Activated CD4-positive, alpha-beta T cell treated with anti-CD3 and anti-CD28 coated beads for 48 hours (primary cell): ENCODE measurements at regions not wholly inside any gene's neighbourhood (a gene's known extent, or its start where the extent isn't known, plus 50 kb on each side); places are given as distances from the start of the nearest gene placed in this dataset.

Experiments
- DNase-seq: peaks from one replicate; pipeline ENCODE4 v3.0.0-alpha.2; 2020

DNA sequence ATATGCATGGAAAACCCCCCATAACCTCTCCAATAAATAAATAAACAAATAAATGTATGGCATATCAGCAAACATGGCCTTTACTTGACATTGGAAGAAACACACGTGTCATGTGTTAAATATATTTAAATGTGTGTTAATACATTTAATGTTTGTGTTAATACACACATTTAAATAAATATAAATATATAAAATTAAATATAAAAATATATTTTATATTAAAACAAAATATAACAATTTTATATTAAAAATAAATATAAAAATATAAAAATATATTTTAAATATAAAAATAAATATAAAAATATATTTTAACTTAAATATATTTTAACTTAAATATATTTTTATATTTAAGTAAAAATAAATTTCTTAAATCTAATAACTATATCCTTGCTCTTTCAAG lies 187.6 kb upstream of the CXXC4 start:
- no peak for DNase-seq

DNA sequence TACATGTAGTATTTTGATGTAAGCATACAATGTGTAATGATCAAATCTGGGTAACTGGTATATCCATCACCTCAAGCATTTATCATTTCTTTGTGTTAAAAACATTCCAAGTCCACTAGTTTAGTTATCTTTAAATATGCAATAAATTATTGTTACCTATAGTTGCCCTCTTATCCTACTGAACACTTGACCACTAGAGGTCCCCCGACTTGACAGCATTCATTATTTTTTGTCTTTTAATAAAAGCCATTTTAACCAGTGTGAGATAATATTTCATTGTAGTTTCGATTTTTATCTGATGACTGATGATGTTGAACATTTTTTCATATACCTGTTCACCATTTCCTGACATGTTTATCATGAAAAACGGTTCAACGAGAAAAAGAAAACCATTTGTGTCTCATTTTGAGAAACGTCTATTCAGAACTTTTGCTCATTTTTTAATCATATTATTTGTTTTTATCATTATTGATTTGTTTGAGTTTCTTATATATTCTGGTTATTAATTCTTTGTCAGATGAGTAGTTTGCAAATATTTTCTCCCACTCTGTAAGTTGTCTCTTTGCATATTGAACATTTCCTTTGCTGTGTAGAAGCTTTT lies 199.0 kb upstream of the CXXC4 start:
- no peak for DNase-seq

DNA sequence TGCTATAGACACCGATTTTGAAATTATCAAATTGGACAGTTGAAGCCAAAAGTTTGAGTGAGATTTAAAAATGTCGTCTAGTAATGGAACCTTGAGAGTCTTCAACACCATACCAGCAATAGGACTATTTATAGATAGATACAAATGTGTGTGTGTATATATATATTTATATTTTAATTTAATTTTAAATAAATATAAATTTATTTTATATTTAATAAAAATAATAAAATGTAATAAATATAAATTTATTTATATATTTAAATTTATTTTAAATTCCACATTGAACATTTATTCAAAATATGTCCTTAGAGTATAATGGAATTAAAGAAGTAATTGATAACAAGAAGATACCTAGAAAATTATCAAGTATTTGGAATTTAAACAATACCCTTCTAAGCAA lies 221.9 kb upstream of the CXXC4 start:
- no peak for DNase-seq

DNA sequence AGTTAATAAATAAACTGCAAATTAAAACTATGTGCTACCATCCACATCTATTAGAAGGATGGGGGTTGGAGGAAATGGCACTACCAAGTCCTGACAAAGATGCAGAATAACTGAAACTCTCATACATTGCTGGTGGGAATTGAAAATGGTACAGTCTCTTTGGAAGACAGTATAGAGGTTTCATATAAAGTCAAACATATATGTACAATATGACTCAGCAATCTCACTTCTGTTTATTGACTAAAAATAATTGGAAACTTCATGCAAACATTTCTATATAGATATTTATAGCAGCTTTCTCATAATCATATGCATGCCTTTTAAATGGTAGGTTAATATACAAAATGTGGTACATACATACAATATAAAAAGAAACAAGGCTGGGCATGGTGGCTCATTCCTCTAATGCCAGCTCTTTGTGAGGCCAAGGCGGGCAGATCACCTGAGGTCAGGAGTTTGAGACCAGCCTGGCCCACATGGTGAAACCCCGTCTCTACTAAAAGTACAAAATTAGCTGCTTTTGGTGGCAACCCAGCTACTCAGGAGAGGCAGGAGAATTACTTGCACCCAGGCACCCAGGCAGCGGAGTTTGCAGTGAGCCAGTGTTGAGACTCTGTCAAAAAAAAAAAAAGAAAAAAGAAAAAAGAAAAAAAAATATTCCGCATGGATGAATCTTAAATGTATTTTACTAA lies 225.0 kb upstream of the CXXC4 start:
- no peak for DNase-seq

DNA sequence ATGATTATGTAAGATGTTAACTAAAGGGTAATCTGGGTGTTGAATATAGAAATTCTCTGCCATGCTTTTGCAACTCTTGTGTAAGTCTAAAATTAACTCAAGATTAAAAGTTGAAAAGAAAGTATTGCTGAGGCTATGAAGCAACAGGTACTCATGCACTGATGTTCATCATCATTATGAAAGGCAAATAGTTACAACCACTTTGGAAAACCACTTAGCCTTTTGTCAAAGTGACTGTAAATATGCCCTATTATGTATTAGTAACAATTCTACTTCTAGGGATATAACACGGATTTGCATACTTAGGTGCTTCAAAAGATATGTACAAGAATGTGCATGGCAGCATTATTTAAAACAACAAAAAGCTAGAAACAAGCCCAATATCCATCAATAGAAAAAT lies 227.8 kb upstream of the CXXC4 start:
- DNase-seq: no peak

DNA sequence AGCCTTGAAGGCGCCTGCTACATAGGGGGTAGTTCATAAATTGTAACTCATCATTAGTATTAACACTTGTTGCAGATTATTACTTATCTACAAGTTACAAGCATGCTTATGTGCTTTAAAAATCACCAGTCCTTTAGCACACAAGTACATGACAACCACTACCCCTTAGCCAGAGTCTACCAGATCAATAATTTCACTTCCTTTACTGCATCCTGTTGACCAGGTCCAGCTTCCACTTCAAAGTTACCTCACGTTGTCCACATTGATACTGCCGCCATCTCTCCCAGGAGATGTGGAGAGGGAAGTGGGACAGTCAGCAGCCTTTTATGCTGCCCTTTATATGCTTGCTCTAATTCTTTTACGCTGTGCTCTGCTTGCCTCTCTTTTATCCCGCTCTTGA lies 231.3 kb upstream of the CXXC4 start:
- DNase-seq: no peak

DNA sequence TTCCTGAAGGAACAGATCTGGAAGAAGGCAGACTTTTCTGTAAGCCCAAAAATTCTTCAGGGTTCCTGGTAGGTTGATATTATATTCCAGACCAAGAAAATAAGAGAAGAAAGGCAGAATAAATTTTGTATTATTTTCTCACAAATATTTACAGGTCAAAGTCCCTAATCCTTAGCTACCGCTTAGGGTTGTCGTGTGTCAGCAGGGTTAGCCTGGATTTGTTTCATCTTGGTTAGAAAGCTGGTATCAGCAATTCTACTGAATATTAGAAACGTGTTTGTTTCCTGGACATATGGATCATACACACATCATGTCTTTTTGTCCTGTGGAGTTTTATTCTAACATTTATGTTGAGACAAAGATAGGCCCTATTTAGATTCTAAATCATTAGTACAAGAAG lies 232.9 kb upstream of the CXXC4 start:
- no peak for DNase-seq

DNA sequence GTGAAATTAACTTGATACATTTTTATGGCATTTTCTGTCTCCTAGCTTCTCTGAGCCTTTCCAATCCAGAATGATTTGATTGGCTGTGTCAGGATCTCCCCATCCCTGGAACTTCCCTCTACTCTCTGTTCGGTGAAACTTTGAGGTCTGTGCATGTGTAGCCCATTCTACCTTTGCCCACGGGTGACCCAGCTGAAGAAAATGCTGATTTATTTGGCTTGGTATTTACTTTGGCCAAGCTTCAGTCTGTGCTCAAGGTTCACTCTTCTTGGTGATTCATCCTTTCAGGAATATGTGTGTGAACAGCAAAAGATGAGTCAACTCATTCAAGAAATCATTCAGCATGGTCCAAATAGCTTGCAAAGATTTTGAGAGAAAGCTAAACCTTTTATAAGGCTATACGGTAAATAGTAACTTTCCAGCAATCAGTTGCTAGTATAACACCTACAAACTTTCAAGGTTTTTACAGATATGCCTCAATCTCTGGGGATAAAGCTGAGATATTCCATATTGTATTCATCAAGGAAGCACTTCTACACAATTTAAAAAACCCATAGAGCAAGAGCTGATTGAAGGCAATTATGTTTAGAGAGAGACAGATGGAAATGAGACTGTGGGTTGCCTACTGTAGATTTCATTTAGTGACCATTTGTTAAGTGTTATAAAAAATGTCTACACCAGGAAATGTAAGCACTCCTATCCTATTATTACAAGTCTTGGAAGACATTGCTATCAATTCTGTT lies 233.9 kb upstream of the CXXC4 start:
- DNase-seq: no peak

DNA sequence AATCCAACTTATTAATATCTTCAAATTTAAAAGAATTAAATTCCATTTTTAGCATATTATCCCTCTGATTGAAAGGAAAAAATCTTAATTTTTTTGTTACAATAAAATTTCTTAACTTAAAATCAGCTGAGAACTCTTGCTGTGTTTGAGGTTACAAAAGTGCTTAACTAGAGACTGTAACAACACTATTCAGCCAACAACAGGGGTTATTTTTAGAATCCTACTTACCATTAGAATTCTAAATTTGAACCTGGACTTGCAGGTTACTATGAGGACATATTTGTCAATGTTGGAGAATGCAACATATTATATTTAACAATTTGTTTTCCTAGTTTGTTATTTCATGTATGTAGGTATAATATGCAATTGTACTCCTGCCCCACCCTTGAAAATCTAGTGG lies 238.1 kb upstream of the CXXC4 start:
- no peak for DNase-seq

DNA sequence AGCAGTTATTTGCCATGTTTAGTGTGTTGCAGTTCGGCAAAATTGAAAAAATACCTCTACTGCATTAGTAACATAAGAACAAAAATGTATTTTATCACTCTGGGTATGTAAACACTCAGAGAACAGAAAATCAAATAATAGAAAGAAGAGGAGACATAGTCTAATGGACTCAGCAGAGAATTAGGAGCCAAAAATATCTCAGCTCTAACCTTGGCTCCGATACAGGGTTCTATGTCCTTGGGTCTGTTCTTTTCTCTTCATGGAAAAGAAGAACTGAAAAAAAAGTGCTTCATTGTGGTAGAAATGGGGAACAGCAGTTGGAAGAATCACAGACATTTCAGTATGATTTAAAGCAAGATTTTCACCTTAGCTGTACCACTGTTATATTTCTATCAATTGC lies 240.5 kb upstream of the CXXC4 start:
- DNase-seq: no peak

DNA sequence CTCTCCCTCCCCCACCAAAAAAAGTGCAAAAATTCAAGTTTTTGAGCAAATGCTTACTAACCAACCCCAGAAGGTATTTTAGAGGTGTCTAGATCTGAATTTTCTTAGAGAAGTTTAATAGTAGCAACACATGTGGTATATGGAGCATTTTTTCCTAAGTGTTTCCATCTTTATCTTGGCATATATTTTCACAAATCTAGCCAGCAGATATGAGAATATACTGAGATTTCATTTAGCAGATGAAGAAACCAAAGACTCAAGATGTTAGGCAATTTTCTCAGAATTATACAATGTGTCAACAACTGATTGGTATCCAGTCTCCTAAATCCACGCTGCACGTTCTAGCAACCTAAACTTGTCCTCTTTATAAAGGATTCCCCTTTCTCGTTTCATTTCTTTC lies 245.5 kb upstream of the CXXC4 start:
- DNase-seq: no peak

DNA sequence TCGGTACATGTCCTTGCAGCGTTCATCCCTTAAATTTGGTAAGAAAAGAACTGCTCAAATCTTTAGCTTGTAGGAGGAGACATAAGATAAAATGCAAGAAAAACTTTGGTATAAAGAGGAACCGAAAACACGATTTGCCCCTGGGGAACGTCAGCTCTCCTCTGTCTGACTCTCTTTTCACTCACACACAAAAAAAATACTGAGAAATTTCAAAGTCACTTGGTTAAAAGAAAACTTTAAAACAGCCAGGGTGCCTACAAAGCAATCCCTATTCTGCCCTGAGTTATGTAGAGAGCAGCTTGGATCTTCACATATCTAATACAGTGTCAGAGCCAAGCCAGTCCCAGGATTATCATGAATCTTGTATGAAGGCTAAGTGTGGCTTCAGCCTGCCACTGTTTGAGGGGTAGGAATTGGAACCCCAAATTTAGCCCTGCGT lies 248.5 kb upstream of the CXXC4 start:
- no peak for DNase-seq

DNA sequence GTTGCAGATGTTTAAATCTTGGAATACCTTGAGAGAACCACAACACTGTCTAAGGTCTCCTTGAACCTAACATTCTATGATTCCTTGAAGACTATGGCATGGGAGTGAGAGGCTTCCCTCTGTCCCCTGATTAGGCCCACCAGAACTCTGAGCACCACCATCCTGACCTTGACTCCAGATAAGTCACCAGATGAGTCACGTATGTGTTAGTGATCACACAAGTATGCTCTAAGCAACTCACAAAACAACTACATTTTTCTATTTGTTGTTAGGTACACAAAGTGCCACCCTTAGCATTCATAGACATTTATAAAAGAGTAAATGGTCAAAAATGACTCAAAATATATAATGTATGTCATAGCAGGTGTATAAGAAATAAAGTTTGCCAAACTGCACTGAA lies 252.9 kb upstream of the CXXC4 start:
- no peak for DNase-seq

DNA sequence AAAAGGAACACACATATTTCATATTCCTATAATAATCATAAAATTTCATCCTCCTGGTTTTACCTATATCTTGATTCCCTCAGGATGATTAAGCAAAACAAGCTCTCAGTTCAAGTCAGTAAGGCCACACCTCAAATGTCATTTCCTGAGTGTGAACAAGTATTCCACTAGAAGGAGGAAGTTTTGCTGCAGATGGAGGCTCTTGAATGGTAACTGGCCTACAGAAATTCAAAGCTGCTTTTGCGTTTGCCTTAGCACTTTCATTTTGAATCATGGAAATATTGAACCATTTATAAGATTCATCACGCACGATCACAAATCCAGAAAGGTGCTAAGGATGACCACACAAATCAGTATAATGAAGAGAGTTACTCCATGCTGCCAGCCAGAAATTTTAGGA lies 254.4 kb upstream of the CXXC4 start:
- DNase-seq: no peak

DNA sequence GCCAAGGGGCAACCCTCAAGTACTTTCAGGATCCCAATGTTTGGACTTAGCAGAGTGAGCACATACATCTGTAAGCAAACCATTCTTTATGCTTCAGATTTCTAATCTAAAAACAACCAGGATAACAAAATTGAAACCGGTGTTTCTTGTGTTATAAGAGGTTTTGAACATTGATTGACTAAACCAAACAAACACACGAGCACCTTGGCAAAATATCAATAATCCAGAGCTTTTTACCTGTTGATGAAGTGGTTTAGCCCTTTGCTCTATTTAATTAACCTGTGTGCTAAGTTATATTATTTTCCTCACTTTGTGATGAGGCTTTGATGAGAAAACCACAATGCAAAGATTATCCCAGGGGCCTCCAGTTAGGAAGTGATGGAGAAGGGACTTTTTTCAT lies 255.3 kb upstream of the CXXC4 start:
- DNase-seq: no peak

DNA sequence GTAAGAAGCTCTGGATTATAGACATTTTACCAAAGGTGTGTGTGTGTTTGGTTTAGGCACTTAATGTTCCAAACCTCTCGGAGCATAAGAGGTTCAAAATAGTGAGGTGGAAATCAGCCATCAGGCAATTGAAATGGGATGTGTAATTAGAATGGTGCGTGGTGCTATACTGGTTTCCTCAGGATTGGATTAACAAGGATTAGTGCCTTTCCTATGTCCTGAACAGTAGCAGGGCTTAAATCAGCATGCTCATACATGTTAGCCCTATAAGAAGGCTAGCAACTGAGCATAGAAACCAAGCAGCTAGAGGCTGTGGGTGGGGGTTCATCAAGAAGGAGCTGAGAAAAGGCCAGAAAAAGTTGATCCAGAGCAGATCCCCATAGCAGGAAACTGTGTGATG lies 256.8 kb upstream of the CXXC4 start:
- DNase-seq: no peak

DNA sequence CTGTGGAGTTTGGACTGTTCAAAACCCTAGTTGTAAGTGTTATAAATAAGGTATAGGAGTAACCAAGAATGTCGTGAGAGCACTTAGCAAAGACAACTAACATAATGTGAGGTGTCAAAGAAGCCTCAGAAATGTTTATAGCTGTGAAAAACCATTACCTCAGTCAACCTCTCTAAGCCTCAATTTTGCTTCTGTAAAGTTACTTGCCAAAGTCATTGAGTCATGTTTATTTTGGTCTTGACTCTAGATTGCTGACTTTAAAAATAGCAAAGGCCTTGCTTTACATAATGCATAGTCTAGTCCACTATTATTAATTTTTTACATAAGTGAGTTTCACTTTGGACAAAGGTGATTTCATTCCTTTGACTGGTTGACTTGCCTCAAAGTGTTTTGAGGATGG lies 257.6 kb upstream of the CXXC4 start:
- DNase-seq: no peak

DNA sequence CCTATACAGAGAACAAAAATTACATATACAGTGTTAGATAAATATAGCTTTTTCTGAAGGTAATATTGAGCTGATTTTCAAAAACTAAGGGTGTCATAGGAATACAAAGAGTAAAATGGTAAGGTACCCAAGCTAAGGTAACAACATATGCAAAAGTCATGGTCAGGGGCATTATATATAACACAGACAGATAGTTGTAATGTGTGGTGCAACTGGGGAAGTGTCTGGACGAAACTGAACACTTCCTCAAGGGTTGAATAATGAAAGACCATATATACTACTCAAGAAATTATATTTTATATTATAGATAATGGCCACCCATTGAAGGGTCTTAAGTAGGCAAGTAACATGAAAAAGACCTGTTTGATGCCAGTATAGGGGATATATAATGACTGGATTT lies 262.1 kb upstream of the CXXC4 start:
- DNase-seq: no peak

DNA sequence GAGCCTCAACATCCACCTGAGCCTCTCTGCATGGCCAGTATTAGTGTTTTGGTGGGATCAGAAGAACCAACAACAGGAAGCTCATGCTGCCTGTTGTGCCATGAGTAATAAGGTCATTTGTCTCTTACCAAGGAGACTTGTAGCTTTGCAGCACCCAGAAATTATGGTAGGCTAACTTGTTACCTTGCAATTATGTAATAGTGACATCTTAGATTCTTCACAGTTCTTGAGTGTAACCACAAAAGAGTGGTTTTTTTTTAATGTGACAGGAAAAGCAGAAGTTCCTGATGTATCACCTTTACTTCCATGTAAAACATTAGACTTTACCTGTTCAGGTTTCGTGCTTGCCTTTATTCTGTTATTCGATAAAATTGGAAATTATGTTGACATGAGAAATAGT lies 263.9 kb upstream of the CXXC4 start:
- no peak for DNase-seq

DNA sequence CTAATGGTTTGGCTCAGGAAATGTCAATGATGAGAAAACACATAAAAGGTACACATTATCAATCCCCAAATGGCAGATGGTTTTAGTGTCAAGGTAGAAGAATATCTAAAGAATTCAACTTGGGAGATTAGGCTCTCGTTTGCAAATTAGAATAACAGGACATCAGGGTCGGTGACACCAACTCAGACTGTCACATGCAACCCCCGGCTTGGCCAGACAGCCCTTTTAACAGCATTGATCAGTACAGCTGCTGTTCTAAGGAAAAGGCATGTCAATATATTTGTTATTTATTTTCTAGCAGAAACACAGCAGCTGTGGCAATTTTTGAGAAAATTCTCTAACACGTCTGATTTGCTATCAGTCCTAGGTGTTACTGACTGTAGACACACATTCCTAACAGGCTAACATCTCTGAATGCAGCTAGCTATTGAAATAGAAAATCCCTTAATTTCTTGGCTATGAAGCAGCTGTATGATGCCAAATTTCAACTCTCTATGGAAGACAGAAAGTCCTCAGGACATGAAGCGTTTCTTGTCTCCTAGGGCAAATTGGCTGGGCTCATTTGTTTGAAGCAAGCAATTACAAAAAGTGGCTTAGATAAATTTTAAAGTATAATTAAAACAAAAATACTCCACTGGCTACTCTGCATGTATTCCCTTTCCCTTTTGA lies 269.0 kb upstream of the CXXC4 start:
- DNase-seq: no peak

DNA sequence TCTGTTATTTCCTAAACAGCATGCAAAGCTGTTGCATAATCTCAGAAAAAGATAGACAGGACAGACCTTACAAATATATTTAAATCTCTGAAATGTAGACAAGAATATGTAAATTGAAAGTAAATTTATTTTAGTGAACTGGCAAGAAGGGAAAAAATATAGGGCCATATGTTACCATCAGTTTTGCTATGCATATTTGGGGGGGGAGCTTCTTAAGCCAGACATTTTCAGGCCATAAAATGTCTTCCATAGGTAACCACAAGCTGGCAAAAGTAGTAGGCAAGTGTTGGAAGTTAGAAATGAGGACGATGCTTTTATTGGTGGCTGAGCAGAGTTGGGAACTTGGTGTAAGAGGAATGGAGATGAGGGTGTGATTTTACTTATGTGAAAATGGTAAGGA lies 272.0 kb upstream of the CXXC4 start:
- DNase-seq: no peak

DNA sequence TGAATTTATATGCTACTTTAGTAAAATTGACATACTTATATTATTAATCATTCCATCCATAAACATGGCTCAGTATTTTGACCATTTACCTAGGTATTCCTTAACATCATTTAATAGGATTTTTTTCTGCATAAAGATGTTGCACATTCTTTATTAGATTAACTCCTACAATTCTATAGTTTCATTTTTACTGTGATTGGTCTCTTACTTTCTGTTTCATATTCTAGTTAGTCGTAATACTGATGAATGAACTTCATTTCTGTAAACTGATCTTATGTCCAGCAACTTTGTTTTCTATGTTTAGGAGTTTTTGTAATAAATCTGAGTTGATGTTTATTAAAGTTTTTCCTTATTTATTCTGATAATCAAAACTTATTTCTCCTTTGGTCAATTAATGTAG lies 278.2 kb upstream of the CXXC4 start:
- DNase-seq: no peak

DNA sequence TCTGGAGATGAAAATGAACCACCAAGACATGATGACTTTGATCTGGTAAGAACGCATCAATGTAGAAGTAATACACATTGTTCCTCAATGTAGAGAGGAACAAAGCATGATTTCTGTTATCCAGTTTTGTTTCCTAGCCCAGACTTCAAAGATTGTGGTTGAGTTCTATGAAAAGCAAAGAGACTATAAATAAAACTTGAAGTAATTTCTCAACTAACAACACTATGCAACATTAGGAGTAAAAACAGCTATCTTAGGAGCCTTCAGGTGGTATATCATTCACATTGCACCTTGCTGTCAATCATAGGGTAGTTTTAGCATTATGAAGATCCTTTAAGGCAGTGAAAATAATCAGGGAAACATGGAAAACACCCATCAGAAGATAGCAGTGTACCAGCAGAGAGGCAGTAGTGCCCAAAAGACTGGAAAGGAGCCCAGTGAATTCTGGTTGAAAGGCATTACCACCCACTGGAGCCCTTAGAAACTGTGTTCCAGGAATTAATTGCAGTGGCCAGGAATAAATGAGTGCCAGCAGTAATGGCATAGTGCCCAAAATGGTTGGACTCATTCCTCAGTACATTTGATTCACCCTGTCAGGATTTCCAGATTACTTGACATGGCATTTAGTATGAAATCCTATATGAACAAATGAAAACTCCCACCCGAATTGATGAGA lies 300.7 kb upstream of the CXXC4 start:
- no peak for DNase-seq
